MM.1S (cell line): ENCODE measurements at regions not wholly inside any gene's neighbourhood (a gene's known extent, or its start where the extent isn't known, plus 50 kb on each side); places are given as distances from the start of the nearest gene placed in this dataset.

Source experiments
- DNase-seq: peaks from one replicate; pipeline ENCODE4 v3.0.0-alpha.2; 2015
- H2AFZ ChIP-seq: fragments of 300-600 bp; sonication (generic); 2 replicates; pipeline ENCODE4 v1.6.0; 2016; ENCODE audit warnings: antibody characterized with exemption, low read length
- H3F3A ChIP-seq: fragments of 300-600 bp; sonication (generic); 2 replicates; pipeline ENCODE4 v1.6.1; 2016; ENCODE audit warnings: mild to moderate bottlenecking, antibody characterized with exemption, low read length, moderate library complexity, mixed read lengths; ENCODE audit not compliant: insufficient read depth
- H3K27ac ChIP-seq: fragments of 300-600 bp; sonication (generic); 2 replicates; pipeline ENCODE4 v1.5.1; 2016; ENCODE audit warnings: mild to moderate bottlenecking, low read length
- H3K27me3 ChIP-seq: fragments of 300-600 bp; sonication (generic); replicated peaks from 2 replicates; pipeline ENCODE4 v1.6.0; 2016; ENCODE audit warnings: low read length; ENCODE audit not compliant: insufficient read depth
- H3K36me3 ChIP-seq: fragments of 300-600 bp; sonication (generic); replicated peaks from 2 replicates; pipeline ENCODE4 v1.6.1; 2016; ENCODE audit warnings: mild to moderate bottlenecking, low read length, mixed read lengths; ENCODE audit not compliant: insufficient read depth
- H3K4me1 ChIP-seq: fragments of 300-600 bp; sonication (generic); 2 replicates; pipeline ENCODE4 v1.6.1; 2016; ENCODE audit warnings: low read length, mixed read lengths
- H3K4me2 ChIP-seq: fragments of 300-600 bp; sonication (generic); 2 replicates; pipeline ENCODE4 v1.6.0; 2016; ENCODE audit warnings: low read depth, low read length
- H3K4me3 ChIP-seq: fragments of 300-600 bp; sonication (generic); 2 replicates; pipeline ENCODE4 v1.5.1; 2016; ENCODE audit warnings: low read length, mixed read lengths
- H3K79me2 ChIP-seq: fragments of 300-600 bp; sonication (generic); 2 replicates; pipeline ENCODE4 v1.6.1; 2016; ENCODE audit warnings: mixed run types, low read length, mixed read lengths
- H3K9ac ChIP-seq: fragments of 300-600 bp; sonication (generic); 2 replicates; pipeline ENCODE4 v1.6.1; 2016; ENCODE audit warnings: low read length, mixed read lengths
- H3K9me2 ChIP-seq: fragments of 300-600 bp; sonication (generic); replicated peaks from 2 replicates; pipeline ENCODE4 v1.6.1; 2016; ENCODE audit warnings: mild to moderate bottlenecking, low read length, mixed read lengths; ENCODE audit not compliant: insufficient read depth
- H3K9me3 ChIP-seq: fragments of 300-600 bp; sonication (generic); replicated peaks from 2 replicates; pipeline ENCODE4 v1.6.1; 2016; ENCODE audit warnings: mild to moderate bottlenecking, low read length, mixed read lengths; ENCODE audit not compliant: insufficient read depth
- H4K20me1 ChIP-seq: fragments of 300-600 bp; sonication (generic); 2 replicates; pipeline ENCODE4 v1.6.1; 2016; ENCODE audit warnings: mild to moderate bottlenecking, low read length, moderate library complexity, mixed read lengths; ENCODE audit not compliant: insufficient read depth
- CTCF ChIP-seq: fragments of 300-600 bp; sonication (generic); IDR thresholded peaks from 2 replicates; pipeline ENCODE4 v1.5.1; 2016; ENCODE audit warnings: antibody characterized with exemption, low read length, mixed read lengths
- EZH2 ChIP-seq: fragments of 300-600 bp; sonication (generic); optimal IDR thresholded peaks from 2 replicates; pipeline ENCODE3; 2017; ENCODE audit warnings: low read depth, mild to moderate bottlenecking, antibody characterized with exemption, low read length, mixed read lengths
- EZH2phosphoT487 ChIP-seq: fragments of 300-600 bp; sonication (generic); IDR thresholded peaks from 2 replicates; pipeline ENCODE4 v1.6.1; 2018; ENCODE audit warnings: antibody characterized with exemption, low read length

DNA sequence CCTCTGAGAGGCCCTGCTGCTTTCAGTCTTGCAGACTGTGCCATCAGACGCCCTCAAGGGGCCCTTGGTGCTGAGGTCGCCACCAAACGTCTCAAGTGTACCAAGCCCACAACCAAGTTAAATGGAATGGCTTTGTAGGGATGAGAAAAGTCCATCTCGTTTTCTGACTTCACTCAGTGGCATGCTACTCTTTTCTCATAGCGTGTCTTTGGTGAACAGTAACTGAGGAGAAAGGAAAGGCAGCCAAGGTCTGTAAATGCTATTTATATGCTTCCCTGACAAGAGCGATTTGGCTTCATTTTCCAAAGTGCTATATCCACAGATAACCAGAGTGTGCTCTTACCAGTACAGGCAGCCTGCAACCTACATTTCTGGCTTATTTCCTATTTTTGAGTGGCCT lies 123.0 kb downstream of the MTX2 start:
- Histone ChIP-seq H3K27ac (no peak overlapping the region), H3K4me2 (no peak overlapping the region), H3K27me3 (no peaks in the 10 kb centered on the region), H3K4me1 (no peaks in the 10 kb centered on the region), H3K9me3 (no peaks in the 10 kb centered on the region), H3K36me3 (no peaks in the 10 kb centered on the region), H3K9me2 (no peaks in the 10 kb centered on the region), H2AFZ (no peak overlapping the region), H3K9ac (no peak overlapping the region), H3K79me2 (no peaks in the 10 kb centered on the region), H3F3A (no peaks in the 10 kb centered on the region), H3K4me3 (no peak overlapping the region), H4K20me1 (no peaks in the 10 kb centered on the region)
- TF ChIP-seq EZH2phosphoT487 = no peak
- no peak for TF ChIP-seq CTCF
- no peak for TF ChIP-seq EZH2
- DNase-seq = no peak

- no peak for DNase-seq
Measured at GRCh38 chr2:176392744-176393414, 123.6 kb downstream of the MTX2 start.

GRCh38 chr2:176395273-176395854 lies 126.1 kb downstream of the MTX2 start:
- Histone ChIP-seq H3K9me2 (no peaks in the 10 kb centered on the region), H3K4me1 (no peaks in the 10 kb centered on the region), H3K4me2 (no peak overlapping the region), H3F3A (no peaks in the 10 kb centered on the region), H3K27ac (no peak overlapping the region), H3K9ac (no peak overlapping the region), H2AFZ (no peak overlapping the region), H3K9me3 (no peaks in the 10 kb centered on the region), H3K79me2 (no peaks in the 10 kb centered on the region), H3K27me3 (no peaks in the 10 kb centered on the region), H4K20me1 (no peaks in the 10 kb centered on the region), H3K4me3 (no peak overlapping the region), H3K36me3 (no peaks in the 10 kb centered on the region)
- TF ChIP-seq CTCF (no peak), EZH2phosphoT487 (no peak), EZH2 (no peak)
- DNase-seq = no peak

More at GRCh38 chr2:176392744-176393414, 123.6 kb downstream of the MTX2 start:
- no peak overlapping the region for H3K27ac ChIP-seq
- no peaks in the 10 kb centered on the region for H3K36me3 ChIP-seq
- H4K20me1 ChIP-seq = no peaks in the 10 kb centered on the region
- no peaks in the 10 kb centered on the region for H3K9me2 ChIP-seq
- no peaks in the 10 kb centered on the region for H3F3A ChIP-seq
- no peaks in the 10 kb centered on the region for H3K9me3 ChIP-seq
- H3K4me1 ChIP-seq = no peaks in the 10 kb centered on the region
- H3K79me2 ChIP-seq = no peaks in the 10 kb centered on the region
- no peak for TF ChIP-seq EZH2
- TF ChIP-seq CTCF = no peak
- no peak for TF ChIP-seq EZH2phosphoT487
- H3K4me3 ChIP-seq = no peak overlapping the region
- no peak overlapping the region for H2AFZ ChIP-seq
- no peak overlapping the region for H3K4me2 ChIP-seq
- no peak overlapping the region for H3K9ac ChIP-seq
- H3K27me3 ChIP-seq = no peaks in the 10 kb centered on the region
